Liver (tissue), 7 donors: ENCODE measurements at regions not wholly inside any gene's neighbourhood (a gene's known extent, or its start where the extent isn't known, plus 50 kb on each side); places are given as distances from the start of the nearest gene placed in this dataset.

Experiments
- DNase-seq: peaks from one replicate; pipeline ENCODE4 v3.0.0-alpha.2; 2017; ENCODE audit warnings: low spot score
- H3K27ac ChIP-seq, 2 donors: one replicate each; pipeline ENCODE4 v1.7.0; 2013; ENCODE audit warnings: inconsistent platforms in 2 of 2, low read length in 2 of 2, control low read depth in 1 of 2, low read depth in 1 of 2, mild to moderate bottlenecking in 1 of 2
- H3K27me3 ChIP-seq, 4 donors: one replicate each; pipeline versions ENCODE4 v1.6.1 to v1.7.0; 2013; ENCODE audit warnings: low read length in 3 of 4, inconsistent platforms in 1 of 4, mild to moderate bottlenecking in 1 of 4, moderate library complexity in 1 of 4; ENCODE audit not compliant: control insufficient read depth in 4 of 4, insufficient read depth in 4 of 4
- H3K36me3 ChIP-seq, 4 donors: one replicate each; pipeline versions ENCODE4 v1.6.1 to v1.7.0; 2013; ENCODE audit warnings: low read length in 3 of 4, mild to moderate bottlenecking in 3 of 4, low read depth in 1 of 4, moderate library complexity in 1 of 4; ENCODE audit not compliant: control insufficient read depth in 4 of 4, insufficient read depth in 3 of 4
- H3K4me1 ChIP-seq, 4 donors: one replicate each; pipeline versions ENCODE4 v1.6.1 to v1.7.0; 2013; ENCODE audit warnings: low read length in 3 of 4, mild to moderate bottlenecking in 3 of 4, moderate library complexity in 1 of 4; ENCODE audit not compliant: control insufficient read depth in 4 of 4, insufficient read depth in 4 of 4
- H3K4me3 ChIP-seq, 3 donors: one replicate each; pipeline versions ENCODE4 v1.6.1 to v1.7.0; 2013; ENCODE audit warnings: low read length in 3 of 3, control low read depth in 1 of 3, low read depth in 1 of 3, mild to moderate bottlenecking in 1 of 3
- H3K9ac ChIP-seq, 2 donors: one replicate each; pipeline ENCODE4 v1.7.0; 2013; ENCODE audit warnings: low read length in 2 of 2, mild to moderate bottlenecking in 2 of 2, moderate library complexity in 2 of 2, control low read depth in 1 of 2, low read depth in 1 of 2
- H3K9me3 ChIP-seq, 4 donors: one replicate each; pipeline versions ENCODE4 v1.6.1 to v1.7.0; 2013; ENCODE audit warnings: low read length in 3 of 4; ENCODE audit not compliant: control insufficient read depth in 4 of 4
- ATF3 ChIP-seq: IDR thresholded peaks from 2 replicates; pipeline ENCODE4 v1.6.1; 2016; ENCODE audit warnings: antibody characterized with exemption
- EGR1 ChIP-seq, 2 donors: IDR thresholded peaks; 2 replicates each; pipeline ENCODE4 v1.6.1; 2016 to 2018; ENCODE audit warnings: antibody characterized with exemption in 2 of 2, low read depth in 2 of 2
- FOXA2 ChIP-seq: IDR thresholded peaks from 2 replicates; pipeline ENCODE4 v1.6.1; 2016; ENCODE audit warnings: antibody characterized with exemption
- HNF4G ChIP-seq: IDR thresholded peaks from 2 replicates; pipeline ENCODE4 v1.6.1; 2016; ENCODE audit warnings: antibody characterized with exemption
- JUND ChIP-seq, 2 donors: IDR thresholded peaks; 2 replicates each; pipeline ENCODE4 v1.6.1; 2016; ENCODE audit warnings: antibody characterized with exemption in 2 of 2
- MAX ChIP-seq: IDR thresholded peaks from 2 replicates; pipeline ENCODE4 v1.6.1; 2016; ENCODE audit warnings: antibody characterized with exemption
- NR2F2 ChIP-seq: IDR thresholded peaks from 2 replicates; pipeline ENCODE4 v1.6.1; 2016; ENCODE audit warnings: antibody characterized with exemption
- RAD21 ChIP-seq, 2 donors: IDR thresholded peaks; 2 replicates each; pipeline ENCODE4 v1.6.1; 2016; ENCODE audit warnings: antibody characterized with exemption in 2 of 2, mild to moderate bottlenecking in 2 of 2
- REST ChIP-seq: IDR thresholded peaks from 2 replicates; pipeline ENCODE4 v1.6.1; 2016; ENCODE audit warnings: antibody characterized with exemption, mild to moderate bottlenecking
- SP1 ChIP-seq: IDR thresholded peaks from 2 replicates; pipeline ENCODE4 v1.6.1; 2018; ENCODE audit warnings: antibody characterized with exemption, mild to moderate bottlenecking
- YY1 ChIP-seq: IDR thresholded peaks from 2 replicates; pipeline ENCODE4 v1.6.1; 2016; ENCODE audit warnings: antibody characterized with exemption, mild to moderate bottlenecking
- ZBTB33 ChIP-seq: IDR thresholded peaks from 2 replicates; pipeline ENCODE4 v1.6.1; 2016; ENCODE audit warnings: antibody characterized with exemption
- WGBS: extraction: QIAGEN DNeasy Blood & Tissue Kit; methylation state at CpG from one replicate; pipeline ENCODE4 v1.1.7; 2013; 5-methylcytosine and 5-hydroxymethylcytosine counted together
- donor health status: healthy.
- donor health status: healthy.
- donor health status: healthy.
- donor health status: healthy.

- TF ChIP-seq JUND (IDR thresholded peaks at IDR 0.05) (no peak), NR2F2 (no peak), ATF3 (no peak), MAX (no peak), FOXA2 (no peak), ZBTB33 (no peak), EGR1 (IDR thresholded peaks at IDR 0.05; ENCODE audit: low read depth in 2 of 2) (no peak), RAD21 (IDR thresholded peaks at IDR 0.05) (no peak), HNF4G (no peak), SP1 (no peak), REST (no peak)
- H3K9ac ChIP-seq, result no peak overlapping the region
- 58% methylated on average over 2 of the region's 2 CpGs for WGBS
These were observed 180.5 kb upstream of the ARX start for GRCh38 chrX:25196221-25196620.

GRCh38 chrX:25191403-25191802 lies 175.6 kb upstream of the ARX start:
- no peak for TF ChIP-seq REST
- no peak for TF ChIP-seq FOXA2
- TF ChIP-seq MAX, result no peak
- no peak for TF ChIP-seq YY1
- peak in 1 of 2 donors; percentile 8 for TF ChIP-seq RAD21 (IDR thresholded peaks at IDR 0.05)
- Histone ChIP-seq H3K9me3 (peaks cover 0 to 4% (median 0%) of the 10 kb centered on the region in 4 donors), H3K4me1 (no peaks in the 10 kb centered on the region), H3K27ac (no peak overlapping the region), H3K9ac (no peak overlapping the region), H3K27me3 (peaks cover 0 to 3% (median 0%) of the 10 kb centered on the region in 4 donors), H3K36me3 (no peaks in the 10 kb centered on the region), H3K4me3 (no peak overlapping the region)
- WGBS, result 51% methylated on average over 7 of the region's 7 CpGs
- DNase-seq, result no peak

More at GRCh38 chrX:25196221-25196620, 180.5 kb upstream of the ARX start:
- DNase-seq, result no peak
- Histone ChIP-seq H3K4me3 (no peak overlapping the region), H3K27me3 (peaks cover 0 to 2% (median 0%) of the 10 kb centered on the region in 4 donors), H3K9me3 (peaks cover 0 to 4% (median 0%) of the 10 kb centered on the region in 4 donors), H3K36me3 (no peaks in the 10 kb centered on the region), H3K4me1 (no peaks in the 10 kb centered on the region), H3K27ac (no peak overlapping the region)
